NCI-H2081 (cell line): ENCODE measurements at regions not wholly inside any gene's neighbourhood (a gene's known extent, or its start where the extent isn't known, plus 50 kb on each side); places are given as distances from the start of the nearest gene placed in this dataset.

Experiments used
- DNase-seq, 2 experiments: peaks; one replicate each; lab custom pipeline; 2025; lab: John Stamatoyannopoulos, UW

DNA sequence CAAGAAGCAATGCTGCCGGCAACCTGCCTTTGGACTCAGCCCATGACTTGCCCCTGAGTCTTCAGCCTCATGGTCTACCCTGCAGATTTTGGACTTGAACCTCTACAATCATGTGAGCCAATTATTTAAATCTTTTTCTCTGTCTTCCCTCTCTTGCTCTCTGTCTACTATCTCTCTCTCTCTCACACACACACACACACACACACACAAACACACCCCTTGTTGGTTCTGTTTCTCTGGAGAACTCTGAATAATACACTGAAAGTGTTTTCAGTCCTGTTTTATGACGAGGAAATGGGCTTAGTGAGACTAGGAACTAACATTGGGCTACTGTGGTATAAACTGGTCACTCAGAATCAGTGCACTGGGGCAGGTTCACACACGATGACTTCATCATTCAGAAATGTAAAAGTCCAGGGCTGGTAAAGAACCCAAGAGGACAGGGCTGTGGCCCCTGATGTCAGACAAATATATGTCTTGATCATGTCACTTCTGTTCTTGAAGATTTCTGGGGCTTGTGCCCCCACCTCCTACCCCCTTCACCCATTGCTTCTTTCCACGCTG lies 266.1 kb upstream of the SIX2 start:
- DNase-seq: no peak

DNA sequence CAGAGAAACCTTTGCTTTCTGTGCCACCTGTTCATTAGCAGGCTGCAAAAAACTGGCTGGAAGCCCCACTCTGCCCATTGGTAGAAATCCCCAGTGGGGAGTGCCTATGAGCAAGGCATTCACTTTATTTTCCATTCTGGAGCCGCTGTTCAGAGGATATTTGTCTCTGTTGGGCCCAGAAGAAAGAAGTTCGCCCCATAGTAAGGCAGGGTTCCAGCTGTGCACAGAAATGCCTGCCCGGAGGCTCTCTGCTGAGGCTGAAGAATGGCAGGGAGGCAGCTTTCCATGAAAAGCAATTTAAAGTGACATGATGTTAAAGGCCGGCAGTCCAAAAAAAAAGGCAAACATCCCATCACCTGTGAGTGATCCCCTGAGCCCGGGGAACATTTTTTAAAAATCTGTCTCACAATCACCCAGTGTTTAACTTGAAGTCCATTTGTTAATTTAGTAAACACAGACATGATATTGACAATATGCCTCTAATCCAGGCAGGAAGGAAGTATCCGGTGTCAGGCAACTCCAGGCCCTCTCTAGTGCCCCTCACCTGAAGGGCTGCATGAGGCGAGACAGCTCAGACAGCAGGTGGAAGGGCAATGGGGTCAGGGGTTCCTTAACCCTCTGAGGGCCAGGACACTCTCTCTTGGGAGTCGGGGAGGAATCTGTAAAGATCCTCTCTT lies 265.1 kb upstream of the SIX2 start:
- DNase-seq: peak; percentile 72 to 92

DNA sequence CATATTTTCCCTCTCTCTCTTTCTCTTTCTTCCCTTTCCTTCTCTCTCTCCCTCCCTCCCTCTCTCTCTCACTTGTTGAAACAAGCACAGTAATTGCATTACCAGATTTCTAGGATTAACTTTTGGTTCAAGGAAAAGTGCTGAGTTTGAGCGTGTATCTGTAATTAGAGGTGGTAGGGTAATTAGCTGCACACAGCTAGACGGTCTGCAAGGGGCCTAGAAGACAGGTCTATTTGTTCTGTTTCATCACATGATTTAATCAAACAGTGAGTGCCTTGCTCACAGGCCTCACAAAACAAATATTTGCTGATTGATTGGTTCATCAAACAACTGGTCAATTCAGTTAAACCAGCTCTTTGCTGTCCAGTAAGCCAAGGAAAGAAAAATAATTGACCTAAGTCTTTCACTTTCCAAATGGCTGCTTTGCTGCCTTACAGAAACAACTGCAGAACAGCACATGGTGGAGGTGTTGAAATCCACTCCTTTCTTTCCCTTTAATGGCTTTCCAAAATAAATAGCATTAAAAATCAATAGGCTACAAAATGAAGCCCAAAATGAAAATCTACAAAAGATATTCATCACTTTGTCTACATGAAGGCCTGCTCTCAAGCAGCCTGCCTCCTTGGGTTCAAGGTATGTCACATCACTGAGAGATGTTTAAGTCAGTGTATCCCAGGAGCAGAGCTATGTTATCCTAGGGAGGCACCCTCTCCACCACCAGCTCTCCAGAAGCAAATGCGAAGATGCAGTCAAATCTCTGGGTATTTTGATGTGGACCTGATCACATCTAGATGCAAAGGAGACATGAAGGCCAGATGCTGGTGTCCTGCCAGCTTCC lies 264.4 kb upstream of the SIX2 start:
- DNase-seq: peak; percentile 37 to 86

DNA sequence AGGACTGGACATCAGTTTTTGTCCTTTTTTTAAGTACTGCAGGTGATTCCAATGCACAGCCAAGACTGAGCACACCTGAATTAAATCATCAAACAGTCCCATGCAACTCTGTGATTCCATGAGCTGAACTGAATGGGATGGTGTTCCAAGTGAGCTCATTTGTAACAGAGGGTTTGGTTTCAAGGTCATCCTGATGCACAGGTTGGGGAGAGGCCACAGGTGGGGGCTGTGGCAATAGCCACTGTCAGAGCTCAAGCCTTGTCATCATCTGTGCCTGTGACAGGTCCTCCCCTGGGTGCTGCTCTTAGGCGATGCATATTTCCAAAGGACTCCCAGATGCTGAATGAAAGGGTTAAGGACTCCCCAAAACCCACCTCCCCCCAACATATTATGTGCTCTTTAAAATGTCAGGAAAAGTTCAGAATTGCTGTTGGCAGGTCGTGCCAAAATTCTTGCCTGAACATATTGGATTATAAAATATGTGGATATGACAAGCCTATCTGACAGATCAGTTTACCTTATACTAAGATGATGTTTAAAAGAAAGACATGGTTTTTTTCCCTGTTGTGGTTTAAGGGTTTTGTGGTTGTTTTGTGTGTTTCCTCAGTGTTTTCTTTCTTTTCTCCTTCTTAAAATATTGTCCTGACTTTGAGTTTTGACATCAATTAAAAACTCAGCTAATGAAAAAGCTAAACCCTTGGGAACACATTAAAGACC lies 263.5 kb upstream of the SIX2 start:
- no peak for DNase-seq

DNA sequence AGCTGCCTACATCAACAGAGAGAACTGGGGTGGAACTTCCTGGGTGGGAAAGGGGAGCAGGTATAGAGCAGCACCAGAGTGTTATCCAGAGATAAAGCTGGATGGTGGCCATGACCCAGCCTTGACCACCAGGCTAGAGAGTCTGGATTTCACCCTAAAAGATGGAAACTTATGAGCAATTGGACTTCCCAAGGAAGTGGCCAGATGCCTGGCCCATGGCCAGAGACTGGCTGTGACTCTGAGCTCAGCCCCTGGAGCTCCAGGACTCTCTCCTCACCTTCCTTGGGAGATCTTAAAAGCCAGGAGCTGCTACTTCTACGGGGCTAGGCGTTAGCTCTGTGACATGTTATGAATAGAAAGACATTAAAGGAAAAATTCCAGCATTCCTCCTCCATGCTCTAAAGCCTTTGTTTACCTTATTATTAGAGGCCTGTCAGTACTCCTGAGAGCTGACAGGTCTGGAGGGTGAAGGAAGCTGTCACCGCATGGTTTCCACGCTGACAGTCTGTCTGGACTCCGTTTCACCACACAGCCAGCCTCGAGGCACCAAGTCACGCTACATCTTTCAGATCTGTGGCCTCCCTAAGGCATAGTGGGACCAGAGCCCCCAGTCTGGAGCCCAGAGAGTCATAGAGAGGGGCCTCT lies 260.0 kb upstream of the SIX2 start:
- no peak for DNase-seq

DNA sequence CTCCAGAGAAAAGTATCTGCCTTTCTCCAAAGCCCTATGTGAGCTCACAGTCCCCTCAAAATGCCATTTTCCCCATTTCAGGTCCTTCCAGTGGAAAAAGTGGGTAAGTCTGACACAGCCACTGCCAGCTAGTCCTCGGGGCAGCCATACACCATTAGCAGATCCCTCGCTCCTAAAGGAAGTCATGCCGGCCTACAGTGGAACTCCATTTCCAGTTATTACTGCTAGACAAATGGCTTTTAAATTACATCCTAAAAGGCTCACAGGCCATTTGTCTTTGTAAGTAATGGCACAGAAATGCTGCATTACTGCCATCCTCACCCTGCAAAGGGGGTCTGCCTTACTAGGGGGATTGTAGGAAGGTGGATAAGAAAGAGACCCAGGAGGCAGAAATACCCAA lies 259.4 kb upstream of the SIX2 start:
- DNase-seq: no peak

DNA sequence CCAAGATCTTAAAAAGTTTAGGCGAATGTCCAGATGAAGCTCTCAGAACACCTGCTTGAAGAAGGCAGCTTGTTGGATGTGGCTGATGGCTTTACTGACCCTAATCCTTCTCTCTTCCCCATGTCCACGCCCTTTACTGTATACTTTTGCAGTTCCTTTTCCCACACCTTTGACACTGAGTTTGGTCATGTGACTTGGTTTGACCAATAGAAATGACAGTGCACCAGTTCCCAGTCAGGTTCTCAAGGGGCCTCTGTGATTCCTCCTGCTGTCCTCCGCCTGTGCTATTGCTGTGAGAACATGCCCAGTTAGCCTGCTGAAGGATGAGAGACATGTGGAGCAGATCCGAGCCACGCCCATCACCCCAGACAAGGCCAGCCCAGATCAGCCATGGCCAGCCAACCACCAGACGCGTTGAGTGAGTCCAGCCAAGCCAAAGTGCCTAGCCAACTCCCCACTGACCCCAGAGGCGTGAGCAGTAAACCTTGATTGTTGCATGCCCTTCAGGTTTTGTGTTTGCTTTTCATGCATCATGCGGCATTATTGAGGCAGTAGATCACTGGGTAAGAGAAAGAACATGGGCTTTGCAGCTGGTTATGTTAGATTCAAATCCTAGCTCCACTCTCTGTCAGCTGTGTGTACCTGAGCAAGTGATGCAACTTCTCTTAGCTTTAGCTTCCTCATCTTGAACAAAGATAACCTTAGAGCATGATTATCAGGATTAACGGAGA lies 258.0 kb upstream of the SIX2 start:
- DNase-seq: no peak

DNA sequence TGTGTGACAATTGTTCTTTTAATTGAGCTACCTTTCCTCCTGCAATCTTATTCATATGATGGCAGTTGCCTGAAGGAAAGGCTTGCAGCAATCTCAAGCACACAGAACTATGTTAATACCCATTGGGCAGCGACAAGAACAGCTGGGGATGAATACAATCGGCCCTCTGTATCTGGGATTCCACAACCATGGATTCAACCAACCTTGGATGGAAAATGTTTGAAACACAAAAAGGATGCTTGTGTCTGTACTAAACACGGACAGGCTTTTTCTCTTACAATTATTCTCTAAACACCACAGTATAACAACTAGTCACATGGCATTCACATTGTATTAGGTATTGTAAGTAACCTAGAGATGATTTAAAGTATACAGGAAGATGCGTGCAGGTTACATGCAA lies 256.1 kb upstream of the SIX2 start:
- DNase-seq: no peak

DNA sequence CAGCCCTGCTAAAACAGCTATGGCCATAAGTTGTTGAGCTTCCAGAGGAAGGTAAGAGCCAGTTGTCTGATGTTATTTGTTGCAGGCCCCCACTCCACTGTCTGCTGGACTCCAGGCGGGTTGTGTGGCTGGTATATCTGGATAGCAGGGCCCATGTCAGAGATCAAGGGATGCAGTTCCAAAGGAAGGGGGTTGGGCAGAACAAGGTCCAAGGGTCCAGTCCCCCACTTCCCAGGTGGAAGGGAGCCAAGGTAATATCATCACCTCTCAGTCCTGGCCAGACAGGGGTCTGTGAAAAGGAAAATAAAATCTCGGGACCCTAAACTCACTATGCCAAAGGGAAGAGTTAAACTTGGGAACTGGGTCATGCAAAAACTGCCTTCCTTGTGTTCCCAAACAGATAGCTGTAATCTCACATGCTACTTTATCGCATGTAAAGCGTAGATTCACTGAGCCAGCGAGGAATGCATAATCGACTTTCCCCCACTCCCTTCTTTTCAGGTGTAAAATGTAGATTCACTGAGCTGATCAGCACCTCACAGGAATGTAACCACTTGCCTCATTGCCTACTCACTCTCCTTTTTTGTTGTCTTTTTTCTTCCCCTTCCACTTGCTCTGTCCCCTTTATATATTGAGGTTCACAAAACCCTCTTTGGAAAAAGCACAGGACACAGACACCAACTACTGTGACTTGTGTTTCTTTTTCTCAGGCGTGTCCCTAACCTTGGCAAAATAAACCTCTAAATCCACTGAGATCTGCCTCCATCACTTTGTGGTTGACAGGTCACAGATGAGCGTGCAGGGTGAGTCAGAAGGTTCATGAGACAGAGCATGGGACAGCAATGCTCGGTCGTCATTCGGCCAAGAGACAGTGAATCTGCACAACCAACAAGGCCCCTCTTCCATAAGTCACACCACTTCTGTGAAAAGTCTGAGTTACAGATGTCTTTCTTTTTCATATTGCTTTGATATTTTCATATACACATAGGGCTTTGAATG lies 255.3 kb upstream of the SIX2 start:
- no peak for DNase-seq

DNA sequence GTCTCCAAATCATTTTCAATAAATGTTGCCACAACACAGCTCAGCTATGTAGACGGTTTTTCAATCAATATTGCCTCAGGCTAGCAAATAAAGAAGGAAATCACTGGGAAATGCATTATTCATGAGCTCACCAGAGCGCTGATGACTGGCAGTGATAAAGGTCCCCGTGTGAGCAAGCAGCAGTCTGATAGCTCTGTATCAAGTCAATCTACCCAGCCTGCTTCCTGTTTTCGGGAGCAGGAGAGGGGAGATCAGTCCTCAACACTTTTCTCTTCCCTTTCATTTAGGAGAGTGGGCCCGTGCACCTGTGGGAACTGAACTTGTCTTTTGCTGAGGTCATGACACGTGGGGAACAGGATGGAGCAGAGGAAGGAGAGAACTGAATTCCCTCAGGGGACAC lies 253.9 kb upstream of the SIX2 start:
- DNase-seq: peak; percentile 8 to 56

DNA sequence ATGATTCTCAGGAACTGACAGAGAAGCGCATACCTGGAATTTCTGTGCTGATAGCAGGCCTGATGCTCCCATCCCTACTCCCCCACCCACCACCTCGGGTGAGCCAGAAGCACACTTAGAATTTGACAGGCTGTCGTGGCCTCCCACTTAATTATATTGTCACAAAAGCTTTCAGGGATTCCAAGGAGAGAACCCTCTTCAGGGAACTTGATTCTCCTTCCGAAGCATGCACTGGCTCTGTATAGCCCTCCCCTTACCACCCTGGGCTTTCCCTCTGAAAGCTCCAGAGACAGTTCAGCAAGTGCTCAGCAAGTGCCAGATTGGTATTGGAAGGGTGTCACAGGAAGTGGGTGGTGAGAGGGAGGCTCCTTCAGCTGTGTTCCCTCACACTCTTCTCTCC lies 252.5 kb upstream of the SIX2 start:
- DNase-seq: no peak

DNA sequence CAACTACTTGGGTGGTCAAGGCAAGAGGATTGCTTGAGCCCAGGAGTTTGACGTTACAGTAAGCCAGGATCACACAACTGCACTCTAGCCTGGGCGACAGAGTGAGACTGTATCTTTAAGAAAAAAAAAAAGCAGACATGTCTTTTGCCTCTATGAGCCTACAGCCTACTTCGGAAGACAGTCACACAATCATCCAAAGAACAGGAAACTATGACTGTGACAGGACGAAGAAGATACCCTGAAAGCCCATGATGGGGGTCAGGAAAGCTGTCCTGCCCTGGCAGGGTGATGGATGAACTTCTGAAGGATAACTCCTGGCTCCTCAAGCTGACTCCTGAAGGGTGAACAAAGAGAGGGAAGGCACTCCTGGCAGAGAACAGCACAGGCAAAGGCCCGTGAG lies 251.7 kb upstream of the SIX2 start:
- DNase-seq: no peak

DNA sequence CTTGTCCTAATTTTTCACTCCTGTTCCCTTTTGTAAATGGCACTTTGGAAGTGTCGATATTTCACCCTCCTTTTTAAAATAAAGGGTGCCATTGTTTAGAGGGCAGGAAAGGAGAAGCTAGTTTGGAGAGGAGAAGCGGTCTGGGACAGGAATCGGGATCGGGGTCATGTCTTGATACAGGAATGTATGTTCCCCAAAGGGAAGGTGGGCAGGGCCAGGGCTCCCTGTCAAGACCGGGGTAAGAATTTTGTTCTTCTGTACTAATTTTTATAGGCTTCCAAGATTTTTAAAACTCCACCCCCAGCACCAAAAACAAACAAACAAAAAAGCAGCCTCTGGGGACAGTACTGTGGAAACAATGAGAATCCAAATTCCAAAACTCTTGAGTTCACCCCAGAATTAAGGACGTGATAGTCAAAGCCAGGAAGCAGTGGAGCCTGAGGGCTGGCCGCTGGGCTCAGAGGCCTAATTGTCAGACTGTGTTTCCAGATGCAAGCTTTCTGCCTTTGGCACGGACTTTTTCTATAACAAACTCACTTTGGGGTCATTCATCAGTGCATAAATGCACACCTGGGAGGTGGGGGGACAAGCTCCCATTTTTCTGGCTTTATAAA lies 250.4 kb upstream of the SIX2 start:
- DNase-seq: no peak

DNA sequence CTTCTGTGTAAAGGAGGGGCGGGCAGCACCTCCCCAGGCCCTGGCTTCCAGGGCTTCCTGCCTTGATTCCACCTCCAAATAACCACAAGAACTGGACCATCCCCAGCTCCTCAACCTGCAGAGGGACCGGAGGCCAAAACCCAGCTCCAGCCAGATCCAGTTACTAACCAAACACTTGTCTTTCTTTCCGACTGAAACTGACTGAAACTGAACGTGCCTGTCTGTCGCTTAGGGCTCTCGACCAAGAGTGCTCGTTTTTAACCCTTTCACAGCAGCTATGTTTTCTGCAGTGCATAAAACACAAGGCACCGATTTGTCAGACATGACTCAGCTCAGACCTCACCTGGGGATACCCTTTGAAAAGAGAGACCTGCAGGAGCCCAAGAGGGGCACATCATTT lies 249.9 kb upstream of the SIX2 start:
- peak; percentile 6 to 59 for DNase-seq

DNA sequence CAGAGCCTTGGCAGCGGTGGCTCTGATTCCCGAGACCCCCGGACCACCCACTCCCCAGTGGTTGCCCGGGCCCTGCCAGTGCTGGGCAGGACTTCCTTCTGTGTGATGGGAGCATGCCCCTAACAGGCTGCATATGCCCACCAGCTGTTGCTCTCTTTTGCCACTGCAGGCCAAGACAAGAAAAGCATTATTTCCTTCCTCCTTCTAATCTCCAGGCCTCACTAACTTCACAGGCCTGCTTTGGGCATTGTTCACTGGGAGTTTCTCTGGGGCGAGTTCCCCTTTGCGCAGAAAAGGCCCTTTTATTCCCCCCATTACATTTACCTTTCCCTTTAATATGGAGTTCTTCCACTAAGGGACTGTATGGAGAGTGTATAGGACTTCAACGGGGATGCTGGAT lies 249.1 kb upstream of the SIX2 start:
- DNase-seq: no peak

DNA sequence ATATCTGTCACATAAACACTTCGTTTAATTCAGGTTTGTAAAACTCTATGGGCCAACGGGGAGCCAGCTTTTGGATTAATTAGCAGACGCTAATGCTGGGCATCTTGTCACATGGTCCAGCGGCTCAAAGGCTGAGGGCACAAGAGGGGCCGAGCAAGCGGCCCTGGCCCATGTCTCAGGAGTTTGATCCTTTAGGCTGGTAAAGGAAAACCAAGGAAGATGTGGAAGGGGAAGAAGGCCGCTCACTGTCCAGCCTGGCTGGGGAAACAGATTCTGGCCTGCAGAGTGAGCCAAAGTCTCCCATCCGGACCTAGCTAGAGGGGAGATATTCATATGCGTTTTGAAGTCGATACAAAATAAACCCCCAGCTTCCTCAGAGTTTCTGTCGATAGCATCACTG lies 248.6 kb upstream of the SIX2 start:
- no peak for DNase-seq

DNA sequence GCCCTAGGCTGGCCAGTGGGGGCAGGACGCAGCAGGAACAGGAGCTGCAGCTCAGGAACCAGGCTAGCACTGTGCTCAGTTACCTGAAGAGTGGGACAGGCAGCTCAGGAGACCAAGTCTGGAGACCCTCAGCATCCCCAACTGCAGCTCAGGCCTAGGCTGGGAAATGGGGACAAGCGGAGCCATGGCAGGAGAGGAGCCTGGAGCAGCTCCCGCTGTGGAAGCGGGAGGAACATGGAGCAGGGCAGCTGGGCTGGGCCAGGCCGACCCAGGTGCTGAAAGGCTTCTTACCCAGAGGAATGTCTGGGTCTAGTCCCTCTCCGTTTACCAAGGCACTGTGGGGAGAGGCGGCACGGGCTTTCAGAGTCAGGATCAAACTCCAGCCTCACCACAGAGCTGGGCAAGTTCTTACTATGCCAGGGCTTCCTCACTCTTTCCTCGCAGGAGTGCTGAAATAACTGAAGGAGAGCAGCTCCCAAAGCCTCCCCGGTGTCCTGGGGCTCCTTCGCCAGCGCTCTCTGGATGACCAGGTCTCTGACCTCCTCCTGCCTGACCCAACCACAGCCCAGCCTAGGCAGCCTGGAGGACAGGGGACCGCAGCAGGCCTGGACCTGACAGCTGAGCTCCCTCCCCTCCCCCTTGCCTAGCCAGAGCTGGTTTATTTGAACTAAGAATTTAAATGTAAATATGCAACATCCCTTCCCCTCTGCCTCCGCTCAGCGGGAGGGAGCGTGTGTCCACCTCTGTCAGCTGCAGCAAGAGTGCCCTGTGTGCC lies 247.8 kb upstream of the SIX2 start:
- peak; percentile 34 to 69 for DNase-seq

DNA sequence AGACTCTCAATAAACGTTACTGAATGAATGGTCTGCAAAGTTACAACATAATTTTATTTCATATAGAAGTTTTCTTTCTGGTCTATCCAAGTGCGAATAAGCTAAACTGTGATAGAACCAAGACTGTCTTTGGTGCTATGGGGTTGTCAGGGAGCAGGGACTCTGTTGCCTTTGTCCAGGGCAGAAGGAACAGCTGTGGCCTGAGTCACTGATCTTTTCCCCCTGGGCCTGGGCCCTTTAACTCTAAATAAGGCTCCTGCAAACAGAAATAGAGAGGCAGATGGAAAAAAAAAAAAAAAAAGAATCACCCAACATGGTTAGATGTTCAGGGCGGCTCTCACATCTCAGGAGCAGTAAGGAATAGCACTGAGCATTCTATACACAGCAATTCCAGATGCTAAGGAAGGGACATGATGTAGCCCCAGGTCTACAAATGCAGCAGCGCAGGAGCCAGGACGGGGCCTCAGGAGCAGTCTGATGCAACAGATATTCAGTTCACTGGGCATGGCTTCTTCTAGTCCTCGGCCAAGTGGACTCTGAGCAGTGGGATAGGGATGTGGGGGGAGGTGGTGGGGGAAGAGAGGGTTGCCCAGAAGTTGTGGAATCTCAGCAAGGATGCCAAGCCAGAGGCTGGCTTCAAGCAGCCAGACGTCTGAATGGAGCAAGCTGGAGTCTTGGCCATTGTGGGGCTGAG lies 247.1 kb upstream of the SIX2 start:
- no peak for DNase-seq
